Heart right ventricle (tissue), 16 donors: ENCODE measurements at regions not wholly inside any gene's neighbourhood (a gene's known extent, or its start where the extent isn't known, plus 50 kb on each side); places are given as distances from the start of the nearest gene placed in this dataset.
A peak's percentile ranks its signal among the peaks of the same experiment; 100 is the strongest.

Experiments
- ATAC-seq, 8 donors: fragments of 200-7000 bp; cut with Tn5 transposase; one replicate each; pipeline ENCODE4 v1.9.1; 2020; ENCODE audit warnings: mild to moderate bottlenecking in 8 of 8, moderate library complexity in 8 of 8, moderate number of reproducible peaks in 1 of 8
- DNase-seq, 2 donors: peaks; one replicate each; pipeline ENCODE4 v3.0.0-alpha.2; 2020
- H3K27ac ChIP-seq, 10 donors: fragments of 200-600 bp; sonication (generic) in 2 of 10; one replicate each; pipeline versions ENCODE4 v1.5.0 to v1.8.0; 2020 to 2022; ENCODE audit warnings: mild to moderate bottlenecking in 3 of 10
- H3K27me3 ChIP-seq, 7 donors: fragments of 200-600 bp; one replicate each; pipeline ENCODE4 v1.8.0; 2021 to 2022; ENCODE audit warnings: mild to moderate bottlenecking in 2 of 7
- H3K36me3 ChIP-seq, 9 donors: fragments of 200-600 bp; sonication (generic) in 1 of 9; one replicate each; pipeline versions ENCODE4 v1.5.0 to v1.8.0; 2020 to 2022; ENCODE audit warnings: mild to moderate bottlenecking in 2 of 9
- H3K4me1 ChIP-seq, 9 donors: fragments of 200-600 bp; sonication (generic) in 1 of 9; one replicate each; pipeline versions ENCODE4 v1.5.0 to v1.8.0; 2020 to 2022; ENCODE audit warnings: mild to moderate bottlenecking in 4 of 9
- H3K4me3 ChIP-seq, 10 donors: fragments of 200-600 bp; sonication (generic) in 2 of 10; one replicate each; pipeline versions ENCODE4 v1.5.0 to v1.8.0; 2020 to 2022; ENCODE audit warnings: mild to moderate bottlenecking in 7 of 10, moderate library complexity in 2 of 10
- H3K9me3 ChIP-seq, 11 donors: fragments of 200-600 bp in 10 of 11; sonication (generic) in 2 of 11; one replicate each; pipeline versions ENCODE4 v1.5.0 to v1.8.0; 2013 to 2022; ENCODE audit warnings: mild to moderate bottlenecking in 2 of 11, control low read depth in 1 of 11, moderate library complexity in 1 of 11
- CTCF ChIP-seq, 9 donors: fragments of 200-600 bp; sonication (generic) in 2 of 9; IDR thresholded peaks; one replicate each; pipeline versions ENCODE4 v1.5.0 to v1.8.0; 2021 to 2022; ENCODE audit warnings: antibody characterized with exemption in 9 of 9, mild to moderate bottlenecking in 5 of 9, moderate library complexity in 1 of 9
- WGBS, 2 donors: extraction: QIAGEN DNeasy Blood & Tissue Kit; methylation state at CpG; one replicate each; pipeline ENCODE4 v1.1.7; 2013; ENCODE audit warnings: inconsistent platforms in 1 of 2; 5-methylcytosine and 5-hydroxymethylcytosine counted together
- intact Hi-C, 10 donors: fragments of 100-400 bp; cut with DNase I; formaldehyde crosslinking; loops; one replicate each; pipeline versions ENCODE4 v1.11.1 to v1.14.2; 2022
- donor health status: Arrhythmogenic right ventricular cardiomyopathy.
- donor health status: ischemic (EF 13 %, LVEDD 7.1; RV severe dilation, severe dysfunction).
- donor health status: healthy with polysubstance abuse.
- donor health status: DM: no; HTN: yes; CAD: no.
- donor health status: DM: no; HTN: no; CAD: no.
- donor health status: ischemic (EF 25% LVEDD 6.9; RV normal size, moderate dysfunction).
- donor health status: ischemic (EF 25% LVEDD 5.7; RV mildly dilated, moderate dysfunction).
- donor health status: healthy.
- donor health status: DM: yes; HTN: yes; CAD: no.
- donor health status: Ischemic cardiomyopathy.
- donor health status: ischemic (EF 35%, LVEDD 5.7; RV mildly dilated, moderate dysfunction).
- donor health status: nonischemic (EF 11% LVEDD 7.7; RV severe dilation, severe dysfunction).
- donor health status: DM: yes; HTN: yes; CAD: no.
- donor health status: PGD.
- donor health status: ischemic (EF 29% LVEDD 5.4; RV normal size, mild dysfunction).
- donor health status: nonischemic (EF 23%, LVEDD 6.1; RV moderate dilation, normal function).

- H3K27ac ChIP-seq: no peak overlapping the region
- ATAC-seq: peak in 1 of 8 donors; percentile 17
- H3K36me3 ChIP-seq: no peaks in the 10 kb centered on the region
- 84 to 85% methylated on average over 19 of the region's 19 CpGs for WGBS, 2 donors
- peaks cover 0 to 63% (median 4%) of the 10 kb centered on the region in 11 donors for H3K9me3 ChIP-seq
- peak in 1 of 2 donors; percentile 6 for DNase-seq
- no peaks in the 10 kb centered on the region for H3K4me1 ChIP-seq
- intact Hi-C loops: no loop called here
- no peak overlapping the region for H3K4me3 ChIP-seq
- H3K27me3 ChIP-seq: no peaks in the 10 kb centered on the region
- TF ChIP-seq CTCF (IDR thresholded peaks at IDR 0.05): no peak
These were observed 347.2 kb upstream of the SPOCK3 start for GRCh38 chr4:167581449-167581965.

- Histone ChIP-seq H3K9me3 (peaks cover 0 to 16% (median 0%) of the 10 kb centered on the region in 11 donors), H3K36me3 (no peaks in the 10 kb centered on the region), H3K27me3 (no peaks in the 10 kb centered on the region), H3K4me3 (no peak overlapping the region), H3K27ac (no peak overlapping the region), H3K4me1 (no peaks in the 10 kb centered on the region)
- intact Hi-C loops: no loop called here
- WGBS, 2 donors: 77 to 83% methylated on average over 5 of the region's 5 CpGs
- no peak for TF ChIP-seq CTCF (IDR thresholded peaks at IDR 0.05)
- no peak for DNase-seq
- ATAC-seq: no peak
These were observed 353.1 kb upstream of the SPOCK3 start for GRCh38 chr4:167587361-167587760.

- Histone ChIP-seq H3K4me3 (no peak overlapping the region), H3K36me3 (no peaks in the 10 kb centered on the region), H3K27me3 (no peaks in the 10 kb centered on the region), H3K27ac (no peak overlapping the region), H3K9me3 (no peaks in the 10 kb centered on the region), H3K4me1 (no peaks in the 10 kb centered on the region)
- no peak for TF ChIP-seq CTCF (IDR thresholded peaks at IDR 0.05)
- intact Hi-C loops: no loop called here
- DNase-seq (no peak), ATAC-seq (no peak)
- 56 to 76% methylated on average over 3 of the region's 3 CpGs for WGBS, 2 donors
These were observed 361.6 kb upstream of the SPOCK3 start for GRCh38 chr4:167595898-167596297.

GRCh38 chr4:167602157-167602556, 367.9 kb upstream of the SPOCK3 start:
- no peaks in the 10 kb centered on the region for H3K4me1 ChIP-seq
- ATAC-seq: no peak
- TF ChIP-seq CTCF (IDR thresholded peaks at IDR 0.05): no peak
- H3K36me3 ChIP-seq: no peaks in the 10 kb centered on the region
- 75 to 79% methylated on average over 2 of the region's 2 CpGs for WGBS, 2 donors
- intact Hi-C loops: no loop called here
- H3K27ac ChIP-seq: no peak overlapping the region
- no peak overlapping the region for H3K4me3 ChIP-seq
- no peak for DNase-seq
- H3K9me3 ChIP-seq: no peaks in the 10 kb centered on the region
- H3K27me3 ChIP-seq: no peaks in the 10 kb centered on the region
